Mammary epithelial cell (primary cell): ENCODE measurements at regions not wholly inside any gene's neighbourhood (a gene's known extent, or its start where the extent isn't known, plus 50 kb on each side); places are given as distances from the start of the nearest gene placed in this dataset.

ENCODE experiments used
- CTCF ChIP-seq, 2 donors: IDR thresholded peaks in 1 of 2; conservative IDR thresholded peaks in 1 of 2; 2 replicates each; pipeline ENCODE4 v1.5.1; 2011 to 2012; ENCODE audit warnings: inconsistent platforms in 2 of 2, low read length in 2 of 2, mild to moderate bottlenecking in 2 of 2, control low read depth in 1 of 2, low read depth in 1 of 2; ENCODE audit not compliant: insufficient read depth in 1 of 2; ENCODE audit errors: extremely low read depth in 1 of 2
- EZH2 ChIP-seq: IDR thresholded peaks from 2 replicates; pipeline ENCODE4 v1.6.1; 2012; ENCODE audit warnings: low read length, inconsistent platforms, borderline replicate concordance

- no peak for TF ChIP-seq CTCF (conservative IDR thresholded peaks at IDR 0.05 in 1 of 2, IDR thresholded peaks at IDR 0.05 in 1 of 2; ENCODE audit: extremely low read depth in 1 of 2, insufficient read depth in 1 of 2, low read depth in 1 of 2, low read length in 2 of 2)
- TF ChIP-seq EZH2: no peak
Observed at GRCh38 chr2:221228214-221228769, 343.8 kb downstream of the EPHA4 start.
